NCI-H774 (cell line): ENCODE measurements at regions not wholly inside any gene's neighbourhood (a gene's known extent, or its start where the extent isn't known, plus 50 kb on each side); places are given as distances from the start of the nearest gene placed in this dataset.

Source experiments
- DNase-seq: peaks from one replicate; lab custom pipeline; 2025; lab: John Stamatoyannopoulos, UW

DNA sequence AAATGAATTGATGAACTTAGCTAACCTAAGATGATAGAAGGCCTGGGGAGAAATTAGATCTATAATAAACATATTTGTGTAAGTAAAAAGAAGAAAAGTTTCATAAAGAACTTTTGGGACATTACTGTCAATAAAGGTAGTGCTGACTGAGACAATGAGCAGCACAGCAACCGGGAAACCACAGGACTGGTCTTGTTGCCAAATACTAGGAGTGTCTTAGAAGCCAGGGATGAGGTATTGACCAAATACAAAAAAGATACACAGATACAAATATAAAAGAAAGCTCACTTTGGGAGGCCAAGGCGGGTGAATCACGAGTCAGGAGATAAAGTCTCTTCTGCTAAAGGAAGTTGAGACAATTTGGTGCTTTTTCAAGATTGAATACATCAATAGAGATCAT is 362.4 kb upstream of the ZNF385D start:
- no peak for DNase-seq

DNA sequence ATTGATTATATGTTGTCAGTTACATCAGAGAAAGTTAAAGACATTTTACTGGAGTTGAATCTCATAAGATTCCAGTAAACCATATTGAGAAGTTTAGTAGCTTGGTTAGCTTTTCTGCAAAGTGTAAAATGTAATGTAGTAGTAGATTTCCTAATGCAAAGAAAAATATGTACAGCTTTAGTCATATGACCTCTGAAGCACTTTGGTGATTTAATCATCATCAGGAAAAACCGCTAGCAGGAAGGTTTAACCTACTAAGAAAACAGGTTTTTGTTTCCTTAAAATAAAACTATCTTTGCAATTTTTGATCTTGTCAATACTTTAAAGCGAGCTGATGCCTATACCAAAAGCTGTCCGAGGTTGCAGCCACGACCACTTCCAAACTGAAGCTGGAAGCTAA is 364.6 kb upstream of the ZNF385D start:
- no peak for DNase-seq

DNA sequence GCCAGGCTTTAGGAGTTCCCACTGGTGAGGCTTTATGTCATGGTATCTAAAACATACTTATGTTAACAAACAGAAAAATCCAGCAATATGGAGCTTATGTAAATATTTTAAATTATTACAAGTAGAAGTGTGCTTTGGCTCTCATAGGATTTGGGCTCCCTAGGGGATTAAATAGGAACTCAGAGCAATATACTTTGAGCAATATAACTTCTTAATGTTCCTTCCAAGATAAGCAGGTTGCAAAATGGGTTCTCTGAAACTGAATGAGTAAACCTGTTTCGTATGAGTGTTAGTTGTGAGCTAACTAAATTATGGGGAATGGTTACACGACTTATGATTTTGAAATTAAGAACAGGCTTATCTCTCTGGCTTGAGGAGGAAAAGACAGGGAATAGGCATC is 366.1 kb upstream of the ZNF385D start:
- DNase-seq, result no peak

DNA sequence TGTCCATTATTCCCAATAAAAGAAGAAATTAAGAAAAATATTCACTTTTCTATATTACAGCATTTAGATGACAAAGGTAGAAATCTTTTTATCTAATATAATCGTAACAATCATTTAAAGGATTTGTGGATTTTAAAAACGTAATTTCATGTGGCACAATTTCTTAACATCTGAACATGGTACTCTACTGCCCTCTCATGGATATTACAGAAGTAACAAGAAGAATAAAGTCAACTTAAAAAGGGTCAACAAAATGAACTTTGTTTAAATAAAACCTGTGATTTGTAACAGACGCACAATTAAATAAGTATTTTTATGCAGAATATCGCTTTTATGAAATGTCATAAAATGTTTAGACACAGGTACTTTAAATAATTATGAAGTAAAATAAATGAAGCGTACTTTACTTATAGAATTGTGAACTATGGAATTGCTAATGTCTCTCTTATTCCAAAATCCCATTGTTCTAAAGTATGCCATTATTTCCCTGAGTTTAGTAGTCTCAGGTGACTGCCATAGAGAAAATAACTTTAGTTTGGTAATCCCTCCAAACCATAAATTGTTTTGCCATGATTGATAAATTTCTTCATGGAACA is 366.8 kb upstream of the ZNF385D start:
- DNase-seq, result no peak

DNA sequence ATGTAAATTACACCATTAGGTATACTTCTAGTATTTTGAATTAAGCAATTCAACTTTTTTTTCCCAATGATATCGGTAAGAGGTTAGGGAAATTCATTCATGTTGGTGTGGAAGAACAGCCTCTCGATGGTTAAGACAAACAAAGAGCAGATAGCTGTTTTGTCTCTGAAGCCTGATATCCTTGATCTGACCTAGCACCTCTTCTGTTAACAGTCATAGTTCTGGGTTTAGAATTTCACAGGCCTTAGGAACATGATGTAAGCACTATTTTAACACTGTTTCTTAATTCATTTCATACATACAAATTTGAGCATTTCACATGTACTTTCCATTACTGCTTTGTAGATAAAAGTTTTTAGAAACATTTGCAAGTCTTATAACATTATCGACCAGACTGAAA is 367.5 kb upstream of the ZNF385D start:
- no peak for DNase-seq

DNA sequence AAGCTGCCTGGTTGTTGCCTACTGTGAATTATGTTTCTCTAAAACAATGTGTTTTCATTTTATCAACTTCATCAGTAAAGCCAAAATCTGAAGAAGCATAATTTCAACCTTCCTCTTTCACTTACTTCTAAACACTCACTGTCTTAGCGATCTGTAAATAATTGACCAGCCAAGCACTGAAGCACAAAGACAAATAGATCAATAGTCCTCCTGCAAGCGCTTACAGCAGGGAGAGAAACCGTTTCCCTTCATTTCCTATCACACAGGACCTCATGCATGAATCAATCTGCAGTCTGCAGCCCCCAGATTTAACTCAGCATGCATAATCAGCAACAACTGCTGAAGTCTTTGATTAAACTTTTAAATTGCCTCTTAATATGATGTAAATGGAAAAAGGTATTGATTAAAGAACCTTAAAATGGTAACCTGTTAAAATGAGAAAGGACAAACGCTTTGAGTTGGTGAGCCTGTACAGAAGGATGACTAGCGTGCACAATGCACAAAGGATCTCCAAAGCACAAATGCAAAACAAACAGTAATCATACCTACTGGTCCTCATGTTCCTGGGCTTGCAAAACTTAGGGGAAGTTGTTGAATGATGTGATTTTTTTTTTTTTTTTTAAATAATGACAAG is 370.2 kb upstream of the ZNF385D start:
- no peak for DNase-seq

DNA sequence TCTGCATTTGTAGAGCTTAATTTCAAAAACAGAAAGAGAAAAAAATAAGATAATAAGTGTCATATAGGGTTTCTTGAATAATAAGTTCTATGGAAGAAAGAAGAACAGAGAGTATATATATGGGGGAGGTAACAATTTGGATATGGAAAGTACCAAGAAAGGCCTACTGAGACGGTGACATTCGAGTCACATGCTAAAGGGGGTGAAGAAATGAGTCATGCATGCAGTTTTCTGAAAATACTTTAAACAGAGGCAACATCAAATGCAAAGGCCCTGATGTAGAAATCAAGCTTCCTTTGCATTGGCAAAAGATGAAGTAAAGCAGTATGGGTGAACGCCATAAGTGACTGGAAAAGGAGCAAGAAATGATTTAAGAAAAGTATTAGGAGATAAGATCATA is 371.6 kb upstream of the ZNF385D start:
- no peak for DNase-seq

DNA sequence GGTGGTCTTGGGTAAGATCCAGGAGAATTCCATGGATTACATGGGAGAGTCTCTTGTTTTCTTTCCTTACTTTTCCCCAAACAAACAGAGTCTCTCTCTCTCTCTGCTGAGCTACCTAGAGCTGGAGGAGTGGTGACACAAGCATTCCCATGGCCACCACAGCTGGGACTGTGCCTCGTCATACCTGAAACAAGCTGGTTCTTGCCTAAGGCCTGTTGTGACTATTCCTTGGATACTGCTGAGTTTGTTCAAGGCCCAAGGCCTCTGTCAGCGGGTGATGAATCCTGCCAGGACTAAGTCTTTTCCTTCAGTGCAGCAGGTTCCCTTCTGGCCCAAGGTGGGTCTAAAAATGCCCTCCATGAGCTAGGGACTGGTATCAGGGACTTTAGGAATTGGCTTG is 378.1 kb upstream of the ZNF385D start:
- DNase-seq, result no peak

DNA sequence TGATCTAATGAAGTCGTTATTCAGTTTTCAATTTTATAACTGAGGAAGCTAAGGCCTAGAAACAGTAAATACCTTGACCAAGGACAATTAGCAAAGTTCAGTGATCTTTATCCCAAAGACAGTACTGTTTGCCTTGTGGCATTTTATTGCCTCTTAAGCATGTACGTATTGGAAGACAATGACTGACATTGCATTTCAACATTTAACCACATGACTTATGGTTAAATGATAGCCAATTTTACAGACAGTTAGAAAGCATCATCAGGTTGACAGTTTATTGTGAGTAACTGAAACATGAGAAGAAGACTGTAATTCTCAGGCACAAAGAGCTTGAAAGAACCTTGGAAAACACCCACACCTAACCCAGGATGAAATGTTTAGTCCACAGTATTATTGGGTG is 390.8 kb upstream of the ZNF385D start:
- no peak for DNase-seq

DNA sequence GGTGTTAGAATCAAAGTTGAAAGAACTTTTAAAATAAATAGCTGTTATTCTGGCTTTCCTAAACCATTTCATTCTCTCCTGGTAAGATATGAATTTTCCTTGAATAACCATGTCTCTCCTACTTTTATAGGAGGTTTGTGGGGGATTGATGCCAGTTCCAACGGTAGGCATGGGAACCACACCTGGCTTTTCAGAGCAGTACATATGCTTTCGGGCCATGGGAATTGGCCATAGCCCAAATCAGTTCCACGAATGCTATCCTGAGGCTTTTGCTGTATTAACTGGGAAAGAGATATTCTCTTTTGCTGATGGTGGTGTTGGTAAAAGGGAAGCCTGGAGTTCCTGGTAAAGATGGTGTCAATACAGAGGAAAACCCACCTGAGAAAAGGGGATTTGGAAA is 396.2 kb upstream of the ZNF385D start:
- DNase-seq, result no peak

DNA sequence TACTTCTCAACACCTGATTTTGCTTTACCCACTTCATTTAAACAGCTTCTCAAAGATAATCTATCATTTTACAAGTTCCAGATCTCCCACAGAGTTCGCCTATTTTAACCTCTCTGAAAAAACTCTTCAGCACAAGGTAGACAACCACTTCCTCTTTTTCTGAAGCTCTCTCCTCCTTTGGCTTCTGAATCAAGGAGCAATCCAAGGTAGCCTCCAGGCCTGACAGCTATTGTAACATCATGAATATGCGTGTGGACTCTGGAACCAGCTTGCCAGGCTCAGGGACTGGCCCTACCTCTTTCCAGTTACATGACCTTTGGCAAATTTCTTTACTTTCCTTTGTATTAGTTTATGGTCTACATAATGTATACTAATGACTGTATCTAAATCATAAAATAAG is 405.9 kb upstream of the ZNF385D start:
- DNase-seq, result no peak

DNA sequence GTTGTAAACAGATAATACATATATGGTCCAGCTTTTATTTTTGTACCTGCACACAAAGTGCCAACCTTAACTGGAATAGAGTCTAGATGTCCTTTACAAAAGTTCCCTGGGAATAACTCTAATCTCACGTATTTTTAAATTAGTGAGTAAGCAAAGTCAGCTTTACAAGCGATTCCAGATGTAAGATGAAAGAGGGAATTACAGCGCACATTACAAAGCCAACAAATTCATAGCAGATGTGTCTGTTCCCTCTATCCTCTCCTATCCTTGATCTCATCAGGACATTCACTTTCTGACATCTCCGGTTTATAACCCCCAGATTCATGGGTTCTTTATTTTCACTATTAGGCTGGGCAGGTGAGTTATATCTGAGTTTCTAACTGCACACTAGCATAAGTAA is 406.8 kb upstream of the ZNF385D start:
- no peak for DNase-seq

DNA sequence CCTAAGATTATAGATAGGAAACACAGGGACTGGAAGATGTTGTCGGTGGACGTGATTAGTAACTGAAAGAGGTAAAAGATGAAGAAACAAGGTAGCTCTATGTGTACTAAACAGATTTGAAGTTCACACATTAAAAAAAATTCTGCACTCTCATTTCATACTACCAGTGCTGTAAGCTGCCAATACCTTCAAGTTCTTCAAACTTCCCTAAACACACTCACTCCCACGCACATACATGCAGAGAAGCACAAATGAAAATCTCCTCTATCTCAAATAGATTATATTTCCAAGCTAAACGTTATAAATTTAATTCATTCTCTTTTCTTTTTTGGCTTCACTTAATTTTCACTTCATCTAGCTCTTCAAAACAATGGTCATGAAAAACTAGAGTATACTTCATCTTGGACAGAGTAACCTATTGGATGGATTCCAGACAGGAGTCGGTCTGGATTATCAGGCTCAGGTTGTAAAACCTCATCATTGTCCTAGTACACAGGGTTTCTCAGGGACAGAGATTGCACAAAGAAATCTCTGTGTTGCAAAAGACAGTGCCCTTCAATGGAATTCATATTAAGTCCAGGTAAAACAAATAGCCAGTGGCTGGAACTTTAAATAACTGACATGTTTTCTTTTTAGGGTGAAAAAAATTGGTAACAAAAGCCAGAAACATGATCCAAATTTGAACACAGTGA is 408.1 kb upstream of the ZNF385D start:
- no peak for DNase-seq

DNA sequence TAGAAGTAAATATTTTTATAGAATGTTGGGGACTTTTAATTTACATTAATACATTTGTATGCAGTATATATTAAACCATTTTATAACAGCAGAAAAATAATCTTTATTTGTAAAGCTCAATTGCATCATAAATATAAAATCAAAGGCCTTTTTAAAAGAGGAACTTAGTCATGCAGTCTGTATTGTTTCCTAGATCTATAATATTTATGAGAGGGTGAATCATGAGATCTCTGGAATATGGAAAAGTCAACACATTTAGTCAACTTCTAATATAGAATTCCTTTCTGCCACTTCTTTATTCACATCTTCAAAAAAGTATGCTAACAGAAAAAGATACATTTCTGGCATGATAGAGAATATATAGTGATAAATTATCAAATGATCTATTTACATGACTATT is 410.3 kb upstream of the ZNF385D start:
- DNase-seq, result no peak

DNA sequence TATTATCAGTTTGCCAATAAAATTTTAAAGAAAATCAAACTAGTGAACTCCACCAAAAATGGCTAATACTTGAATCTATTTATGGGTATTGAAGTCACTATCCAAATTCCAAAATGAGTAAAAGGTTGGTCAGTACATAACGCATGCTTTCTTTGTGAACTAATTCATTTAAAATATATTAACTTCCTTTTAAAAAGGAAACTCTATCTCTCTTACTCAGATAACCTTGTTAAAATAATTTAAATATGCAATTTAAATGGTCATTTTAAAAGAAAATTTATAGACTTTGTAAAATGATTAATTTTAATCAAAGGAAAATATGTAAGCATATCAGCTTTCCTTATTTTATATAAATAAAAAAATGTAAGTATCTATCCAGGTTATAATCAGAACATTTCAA is 419.4 kb upstream of the ZNF385D start:
- no peak for DNase-seq

DNA sequence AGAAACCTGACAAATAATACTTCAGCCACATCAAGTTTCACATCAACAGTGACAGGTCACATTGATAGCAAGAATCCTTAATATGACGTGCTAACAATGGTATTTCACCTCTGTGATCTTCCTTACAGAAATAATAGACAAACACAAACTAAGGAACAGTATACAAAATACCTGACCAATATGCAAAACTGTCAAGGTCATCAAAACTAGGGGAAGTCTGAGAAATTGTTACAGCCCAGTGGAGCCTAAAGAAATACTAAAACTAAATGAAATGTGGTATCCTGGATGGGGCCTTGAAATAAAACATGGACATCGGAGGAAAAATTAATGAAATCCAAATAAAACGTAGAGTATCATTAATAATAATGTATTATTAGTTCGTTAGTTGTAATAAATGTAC is 422.0 kb upstream of the ZNF385D start:
- no peak for DNase-seq

DNA sequence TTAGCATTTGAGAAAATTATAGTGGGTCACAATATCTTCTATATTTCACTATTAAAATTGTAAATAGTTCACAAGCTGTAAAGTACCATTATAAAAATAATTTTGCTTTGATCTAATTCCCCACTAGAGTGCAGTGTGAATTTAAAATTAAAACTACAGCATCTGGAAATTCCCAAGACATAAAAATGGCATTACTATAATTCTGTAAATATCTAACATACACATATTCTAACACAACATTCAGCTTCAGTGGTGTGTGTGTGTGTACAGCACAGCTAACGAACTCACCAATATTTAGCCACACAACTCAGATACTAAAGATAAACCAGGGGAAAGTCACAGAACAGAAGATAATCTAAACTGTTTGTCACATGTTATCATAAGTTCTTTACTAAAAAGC is 424.9 kb upstream of the ZNF385D start:
- DNase-seq, result no peak

DNA sequence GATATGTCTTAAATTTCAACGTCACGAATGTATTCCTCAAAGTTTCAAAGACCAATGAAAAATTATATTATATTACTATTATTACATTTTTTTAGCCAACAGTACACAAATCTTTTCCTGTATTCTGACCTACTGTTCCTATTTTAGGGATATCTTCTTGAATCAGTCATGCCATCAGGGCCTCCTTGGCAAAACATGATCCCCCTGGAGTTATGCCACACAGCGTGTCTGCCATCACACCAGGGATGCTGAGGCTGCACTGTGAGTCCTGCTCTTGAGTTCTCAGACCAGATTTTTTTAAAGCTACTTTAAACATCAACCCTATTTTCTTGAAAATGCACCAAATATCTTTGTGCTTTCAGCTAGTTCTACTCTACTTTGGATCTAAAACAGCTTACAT is 425.9 kb upstream of the ZNF385D start:
- no peak for DNase-seq

DNA sequence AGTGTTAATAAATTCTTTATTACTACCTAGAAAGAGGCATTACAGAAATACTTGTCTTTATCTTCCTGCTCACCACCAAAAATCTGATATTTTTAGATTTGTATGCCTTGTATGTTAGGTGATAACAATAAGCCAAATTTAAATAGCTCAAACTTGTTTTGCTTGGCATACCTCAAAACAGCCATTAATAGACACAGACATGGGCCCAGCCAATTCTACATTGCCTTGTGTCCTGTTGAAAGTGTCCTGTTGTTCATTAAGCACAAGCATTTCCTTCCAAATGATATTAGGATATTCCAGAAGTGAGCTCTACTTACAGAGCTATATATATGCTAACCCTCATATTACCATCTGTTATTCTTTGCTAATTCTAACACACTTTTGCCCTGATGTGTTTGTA is 438.6 kb upstream of the ZNF385D start:
- DNase-seq, result no peak

DNA sequence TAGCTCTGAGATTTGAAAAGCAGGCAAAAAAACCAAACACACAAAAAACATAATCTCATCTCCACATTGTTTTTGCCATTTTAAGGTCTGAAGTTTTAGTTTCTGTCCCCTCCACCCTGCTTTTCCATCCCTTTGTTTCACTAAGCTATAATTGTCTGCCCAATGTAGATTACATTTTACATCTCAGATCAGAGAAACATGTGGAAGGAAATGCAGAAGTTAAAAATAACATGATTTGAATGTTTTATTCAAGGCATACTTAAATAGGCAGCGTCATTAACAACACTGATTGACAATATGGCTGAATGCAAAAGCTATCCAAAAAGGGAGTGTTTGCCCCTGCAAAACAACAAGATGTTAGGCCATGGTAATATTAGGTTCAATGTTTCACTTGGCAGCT is 448.1 kb upstream of the ZNF385D start:
- no peak for DNase-seq

DNA sequence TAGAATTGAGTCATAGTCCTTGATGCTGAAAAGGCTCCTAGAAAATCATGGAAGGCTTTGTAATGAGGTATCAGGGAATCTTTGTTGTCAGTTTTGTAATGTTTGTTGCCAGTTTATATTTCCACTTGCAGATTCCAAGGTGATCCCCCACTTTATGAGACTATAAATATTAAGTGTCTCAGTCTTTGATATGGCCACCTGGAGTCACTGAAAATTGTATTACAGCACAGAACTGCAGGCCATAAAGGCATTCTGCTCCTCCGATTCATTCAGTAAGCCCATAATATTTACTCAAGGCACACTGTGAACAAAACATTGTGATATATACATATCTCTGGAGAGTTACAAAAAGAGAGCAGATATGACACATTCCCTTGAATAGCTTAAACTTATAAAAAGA is 457.8 kb upstream of the ZNF385D start:
- DNase-seq, result no peak

DNA sequence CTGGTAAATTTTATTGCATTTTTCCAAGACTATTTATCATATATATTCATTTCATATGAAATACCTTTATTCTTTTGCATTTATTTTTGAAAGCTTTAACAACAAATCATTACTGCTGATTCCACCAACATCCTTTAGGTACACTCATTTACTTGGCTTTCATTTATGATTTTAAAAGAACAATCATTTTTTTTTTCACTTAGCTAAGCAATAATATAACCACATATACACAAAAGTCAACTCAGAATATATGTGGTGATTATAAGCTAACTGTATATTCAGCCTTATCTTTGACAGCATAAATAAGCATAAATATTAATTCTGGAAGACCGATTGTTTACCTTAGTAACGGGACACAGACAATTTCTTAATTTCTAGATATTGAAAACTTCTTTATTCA is 458.6 kb upstream of the ZNF385D start:
- DNase-seq, result no peak

DNA sequence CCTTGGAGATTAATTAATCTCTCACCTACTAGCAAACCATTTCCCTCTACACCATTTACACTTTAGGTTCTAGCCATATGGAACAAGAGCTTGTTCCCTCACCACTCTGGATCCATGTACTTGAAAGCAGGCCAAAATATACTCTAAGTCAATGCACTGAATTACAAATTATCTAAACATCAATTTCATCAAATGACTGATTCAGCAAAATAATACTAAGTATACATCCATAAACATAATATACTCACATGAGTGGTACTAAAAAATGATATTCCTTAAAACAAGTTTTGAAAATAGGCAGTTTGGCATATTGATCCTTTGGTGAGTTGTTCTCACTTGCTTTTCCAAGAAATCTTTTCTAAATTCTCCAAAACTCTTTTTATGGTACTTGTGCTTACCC is 459.7 kb upstream of the ZNF385D start:
- no peak for DNase-seq

DNA sequence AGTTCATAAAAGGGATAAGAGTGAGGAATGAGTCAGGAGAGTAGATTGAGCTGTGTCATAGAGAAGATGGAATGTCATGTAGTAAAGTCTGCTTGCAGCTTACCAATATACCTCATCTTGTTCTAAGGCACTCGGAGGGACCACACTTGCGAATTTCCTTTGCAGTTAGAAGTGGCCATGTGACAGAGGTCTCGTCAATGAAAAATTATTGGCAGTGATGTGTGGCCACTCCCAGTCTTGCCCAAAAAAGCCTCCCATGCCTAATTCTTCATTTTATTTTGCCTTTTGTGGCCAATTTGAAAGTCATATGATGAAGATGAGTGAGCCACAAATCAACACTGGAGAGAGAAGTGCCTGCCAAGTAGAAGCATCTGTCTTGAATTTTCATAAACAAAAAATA is 465.6 kb upstream of the ZNF385D start:
- DNase-seq, result no peak
